ENCODE measurements at regions not wholly inside any gene's neighbourhood (a gene's known extent, or its start where the extent isn't known, plus 50 kb on each side); places are given as distances from the start of the nearest gene placed in this dataset.
"Not testable (repeated sequence)": the region's sequence is repeated elsewhere in the genome, so short reads cannot be mapped to it uniquely, and the experiment has no call there.

- CTCF ChIA-PET = interaction anchor here (1.6 kb wide), 1 partner anchor 320 kb away, joined by 7 read pairs; no protein-coding TSS in a partner anchor
- peak in 1 of 2 experiments; percentile 33 for DNase-seq (ENCODE audit: low read depth in 1 of 2, low spot score in 1 of 2)
- H3K4me3 ChIP-seq, FAIRE-seq, ATAC-seq, H3K4me1 ChIP-seq, H3K9me3 ChIP-seq, H3K4me2 ChIP-seq, H3K27ac ChIP-seq: not testable (repeated sequence)
- POLR2A ChIA-PET = interaction anchor here (0.5 kb wide), 1 partner anchor 188 kb away, joined by 3 read pairs; no protein-coding TSS in a partner anchor
- 7% methylated on average over 4 of the region's 4 CpGs for WGBS (ENCODE audit: missing lambda C conversion rate)
- TF ChIP-seq CTCF (IDR thresholded peaks at IDR 0.05) (peak; percentile 34), RAD21 (conservative IDR thresholded peaks at IDR 0.05 in 1 of 2, IDR thresholded peaks at IDR 0.05 in 1 of 2) (peak; percentile 42 to 56; a peak in 4 of 5 replicates)
Observed at GRCh38 chr4:9695994-9696393, 85.4 kb upstream of the DRD5 start.

GRCh38 chr4:9696561-9696960 lies 84.9 kb upstream of the DRD5 start:
- 57% methylated on average over 5 of the region's 5 CpGs for WGBS (ENCODE audit: missing lambda C conversion rate)
- not testable (repeated sequence) for H3K4me1 ChIP-seq; H3K4me2 ChIP-seq; FAIRE-seq; DNase-seq (ENCODE audit: low read depth in 1 of 2, low spot score in 1 of 2); H3K4me3 ChIP-seq; H3K9me3 ChIP-seq; H3K27ac ChIP-seq; ATAC-seq
- ChIA-PET CTCF (interaction anchor here (1.6 kb wide), 1 partner anchor 319 kb away, joined by 7 read pairs; no protein-coding TSS in a partner anchor), POLR2A (interaction anchor here (0.5 kb wide), 1 partner anchor 187 kb away, joined by 3 read pairs; no protein-coding TSS in a partner anchor)

- H3K9me3 ChIP-seq; H3K4me3 ChIP-seq; H3K4me1 ChIP-seq; FAIRE-seq; DNase-seq (ENCODE audit: low read depth in 1 of 2, low spot score in 1 of 2); H3K27ac ChIP-seq; H3K4me2 ChIP-seq; ATAC-seq; POLR2A ChIA-PET; CTCF ChIA-PET: not testable (repeated sequence)
- 48% methylated on average over 5 of the region's 6 CpGs for WGBS (ENCODE audit: missing lambda C conversion rate)
Observed at GRCh38 chr4:9702019-9702418, 79.4 kb upstream of the DRD5 start.

GRCh38 chr4:9702696-9703095 lies 78.7 kb upstream of the DRD5 start:
- H3K4me1 ChIP-seq; H3K27ac ChIP-seq; POLR2A ChIA-PET; H3K4me3 ChIP-seq; ATAC-seq; H3K4me2 ChIP-seq; H3K9me3 ChIP-seq; FAIRE-seq; DNase-seq (ENCODE audit: low read depth in 1 of 2, low spot score in 1 of 2): not testable (repeated sequence)
- 72% methylated on average over 4 of the region's 9 CpGs for WGBS (ENCODE audit: missing lambda C conversion rate)
- CTCF ChIA-PET = interaction anchor here (0.9 to 4.4 kb wide), 9 partner anchors 11 to 676 kb away, joined by 3 to 39 read pairs (median 5); partner anchors contain the start of gene SLC2A9

- H3K4me1 ChIP-seq = no peaks in the 10 kb centered on the region
- TF ChIP-seq PHF8 (IDR thresholded peaks at IDR 0.05; ENCODE audit: borderline replicate concordance, low read depth) (no peak), RFX5 (IDR thresholded peaks at IDR 0.05) (no peak), BCL3 (IDR thresholded peaks at IDR 0.05) (no peak), HEYL (CRISPR knock-in tag; IDR thresholded peaks at IDR 0.05) (no peak), HMGXB4 (CRISPR knock-in tag; IDR thresholded peaks at IDR 0.05; ENCODE audit: borderline replicate concordance) (no peak), MAFK (IDR thresholded peaks at IDR 0.05; ENCODE audit: partially characterized antibody) (no peak), CTCF (IDR thresholded peaks at IDR 0.05) (peak; percentile 48), RARB (CRISPR knock-in tag; IDR thresholded peaks at IDR 0.05) (no peak), ELK1 (IDR thresholded peaks at IDR 0.05; ENCODE audit: low read depth, low read length) (no peak), ZC3H11A (IDR thresholded peaks at IDR 0.05) (no peak), ZNF302 (CRISPR knock-in tag; IDR thresholded peaks at IDR 0.05) (no peak), HES2 (IDR thresholded peaks at IDR 0.05) (no peak), NR3C1 (IDR thresholded peaks at IDR 0.05) (no peak), CEBPB (IDR thresholded peaks at IDR 0.05) (no peak), ZFP36 (IDR thresholded peaks at IDR 0.05; ENCODE audit: borderline replicate concordance, partially characterized antibody) (no peak)
Observed at GRCh38 chr4:9703391-9703790, 78.0 kb upstream of the DRD5 start.

More at GRCh38 chr4:9703391-9703790, 78.0 kb upstream of the DRD5 start:
- no peak overlapping the region; the same call in 2 of the 3 replicates for H3K4me2 ChIP-seq
- DNase-seq (ENCODE audit: low read depth in 1 of 2, low spot score in 1 of 2) (peak; percentile 18 to 64), FAIRE-seq (no peak), ATAC-seq (0 out of 6 replicates have a peak, but pooled peaks of 1 of the 2 experiments have one; percentile 56)
- ChIA-PET POLR2A (no interaction called here), CTCF (interaction anchor here (0.9 to 4.4 kb wide), 10 partner anchors 12 to 675 kb away, joined by 3 to 39 read pairs (median 4); partner anchors contain the start of gene SLC2A9)
- H3K9me3 ChIP-seq = no peaks in the 10 kb centered on the region
- H3K4me3 ChIP-seq = no peak overlapping the region
- WGBS (ENCODE audit: missing lambda C conversion rate) = 6% methylated on average over 11 of the region's 11 CpGs
- H3K27ac ChIP-seq = no peak overlapping the region

All from A549 (cell line).